Esophagus muscularis mucosa (tissue), 4 donors: ENCODE measurements at regions not wholly inside any gene's neighbourhood (a gene's known extent, or its start where the extent isn't known, plus 50 kb on each side); places are given as distances from the start of the nearest gene placed in this dataset.

ENCODE experiments used
- DNase-seq: peaks from one replicate; pipeline ENCODE4 v3.0.0-alpha.2; 2017; ENCODE audit errors: extremely low spot score
- H3K27ac ChIP-seq, 4 donors: fragments of 200-600 bp; sonication (generic); replicated peaks in 1 of 4; 1 replicate in 3 of 4; 2 replicates in 1 of 4; pipeline ENCODE4 v1.5.1; 2016 to 2019; ENCODE audit warnings: mild to moderate bottlenecking in 1 of 4
- H3K27me3 ChIP-seq, 4 donors: fragments of 200-600 bp; sonication (generic); one replicate each; pipeline versions ENCODE4 v1.5.1 to v1.6.0; 2016 to 2019
- H3K36me3 ChIP-seq, 4 donors: fragments of 200-600 bp; sonication (generic); one replicate each; pipeline ENCODE4 v1.5.1; 2016 to 2019
- H3K4me1 ChIP-seq, 4 donors: fragments of 200-600 bp; sonication (generic); one replicate each; pipeline ENCODE4 v1.5.1; 2016 to 2019
- H3K4me3 ChIP-seq, 4 donors: fragments of 200-600 bp; sonication (generic); 1 replicate in 2 of 4; 2 replicates in 2 of 4; pipeline ENCODE4 v1.5.1; 2016 to 2019; ENCODE audit warnings: mild to moderate bottlenecking in 4 of 4, moderate library complexity in 1 of 4
- H3K9me3 ChIP-seq, 4 donors: fragments of 200-600 bp; sonication (generic); 1 replicate in 3 of 4; 2 replicates in 1 of 4; pipeline ENCODE4 v1.5.1; 2016 to 2019
- CTCF ChIP-seq, 3 experiments: fragments of 200-600 bp in 2 of 3; fragments of 450-650 bp in 1 of 3; sonication (generic) in 2 of 3; IDR thresholded peaks; one replicate each; pipeline ENCODE4 v1.5.1; 2017 to 2019; ENCODE audit warnings: antibody characterized with exemption in 3 of 3, mild to moderate bottlenecking in 2 of 3, moderate library complexity in 1 of 3
- EP300 ChIP-seq: sonication (generic); formaldehyde crosslinking; IDR thresholded peaks from one replicate; pipeline ENCODE4 v1.6.1; 2017; ENCODE audit warnings: antibody characterized with exemption
- POLR2A ChIP-seq: fragments of 450-650 bp; IDR thresholded peaks from one replicate; pipeline ENCODE4 v1.6.1; 2017; ENCODE audit warnings: antibody characterized with exemption, moderate library complexity, mild to moderate bottlenecking, low read depth
- POLR2AphosphoS5 ChIP-seq, 2 donors: sonication (generic); formaldehyde crosslinking; IDR thresholded peaks; one replicate each; pipeline ENCODE4 v1.6.1; 2017; ENCODE audit warnings: antibody characterized with exemption in 2 of 2
- WGBS: methylation state at CpG from one replicate; pipeline ENCODE4 v1.1.5; 2018; 5-methylcytosine and 5-hydroxymethylcytosine counted together
- intact Hi-C: fragments of 100-400 bp; cut with DNase I; formaldehyde crosslinking; loops from one replicate; pipeline ENCODE4 v1.15.1; 2023

DNA sequence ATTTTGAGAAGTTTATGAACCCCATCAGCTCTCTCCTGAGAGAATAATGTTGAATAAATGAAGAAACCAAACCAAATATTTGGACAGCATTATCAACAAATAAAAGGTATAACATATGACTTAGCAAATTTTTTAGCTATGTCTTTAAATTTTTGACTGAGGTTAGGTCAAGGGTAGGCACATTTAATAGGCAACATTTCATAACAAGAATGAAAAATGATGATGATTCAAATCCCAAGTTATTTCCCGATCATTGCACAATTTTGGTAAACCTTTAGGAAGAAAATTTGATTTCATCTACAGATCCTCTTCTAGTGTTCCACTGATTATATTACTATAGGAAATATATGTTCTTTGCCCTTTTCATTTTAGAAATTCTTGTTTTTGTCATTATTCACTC is 123.7 kb upstream of the TLR3 start:
- no peak overlapping the region for H3K4me3 ChIP-seq
- TF ChIP-seq CTCF (IDR thresholded peaks at IDR 0.05) (no peak), POLR2AphosphoS5 (IDR thresholded peaks at IDR 0.05) (no peak), EP300 (no peak), POLR2A (no peak)
- no peaks in the 10 kb centered on the region for H3K4me1 ChIP-seq
- H3K27ac ChIP-seq, result no peak overlapping the region
- H3K36me3 ChIP-seq, result no peaks in the 10 kb centered on the region
- no peaks in the 10 kb centered on the region for H3K27me3 ChIP-seq
- no peaks in the 10 kb centered on the region for H3K9me3 ChIP-seq
- 55% methylated on average over 1 of the region's 1 CpG for WGBS
- intact Hi-C loops, result no loop called here
- no peak for DNase-seq

DNA sequence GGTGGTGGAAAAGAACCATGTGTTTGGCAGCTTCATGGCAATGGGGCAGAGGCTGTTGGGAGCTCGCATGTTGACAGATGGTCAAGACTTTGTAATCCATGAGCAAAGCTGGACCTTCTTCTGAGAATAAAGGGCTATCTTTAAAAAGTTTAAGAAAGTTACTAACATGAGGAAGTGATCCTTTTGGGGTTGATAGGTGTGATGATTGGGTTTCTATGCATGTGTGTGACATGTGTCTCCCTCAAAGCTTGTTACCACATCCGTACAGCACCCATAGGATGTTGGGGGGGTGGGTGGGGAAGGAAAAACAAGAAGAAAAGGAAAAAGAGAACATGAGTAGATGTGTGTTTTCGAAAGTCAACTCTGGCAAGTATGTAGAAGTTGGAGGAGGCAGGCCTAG is 123.0 kb upstream of the TLR3 start:
- no peaks in the 10 kb centered on the region for H3K9me3 ChIP-seq
- intact Hi-C loops, result no loop called here
- 77% methylated on average over 3 of the region's 3 CpGs for WGBS
- no peaks in the 10 kb centered on the region for H3K4me1 ChIP-seq
- H3K4me3 ChIP-seq, result no peak overlapping the region
- H3K27ac ChIP-seq, result no peak overlapping the region
- TF ChIP-seq CTCF (IDR thresholded peaks at IDR 0.05) (no peak), EP300 (no peak), POLR2AphosphoS5 (IDR thresholded peaks at IDR 0.05) (no peak), POLR2A (no peak)
- DNase-seq, result no peak
- no peaks in the 10 kb centered on the region for H3K27me3 ChIP-seq
- H3K36me3 ChIP-seq, result no peaks in the 10 kb centered on the region

DNA sequence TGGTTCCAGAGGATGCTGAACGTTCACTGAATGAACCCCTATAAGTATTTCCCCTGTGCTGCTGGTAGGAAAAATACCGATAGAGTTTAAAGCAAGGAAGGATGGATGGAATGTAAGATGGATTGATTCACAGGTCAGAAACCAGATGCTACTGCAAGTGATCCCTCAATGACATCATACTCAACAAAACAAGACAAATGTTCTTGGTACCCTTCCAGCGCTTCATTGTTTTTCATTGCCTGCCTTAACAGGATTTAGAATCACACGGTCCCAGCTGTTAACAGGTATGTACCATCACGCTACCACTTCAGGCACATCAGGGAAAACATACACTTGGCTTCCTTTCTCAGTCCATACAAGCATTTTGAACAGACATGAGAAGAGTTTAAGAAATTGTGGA is 118.1 kb upstream of the TLR3 start:
- no peaks in the 10 kb centered on the region for H3K4me1 ChIP-seq
- H3K4me3 ChIP-seq, result no peak overlapping the region
- no peak overlapping the region for H3K27ac ChIP-seq
- TF ChIP-seq POLR2AphosphoS5 (IDR thresholded peaks at IDR 0.05) (no peak), EP300 (no peak), CTCF (IDR thresholded peaks at IDR 0.05) (no peak), POLR2A (no peak)
- H3K27me3 ChIP-seq, result no peaks in the 10 kb centered on the region
- DNase-seq, result no peak
- H3K36me3 ChIP-seq, result no peaks in the 10 kb centered on the region
- H3K9me3 ChIP-seq, result no peaks in the 10 kb centered on the region
- 74% methylated on average over 5 of the region's 5 CpGs for WGBS
- intact Hi-C loops, result no loop called here

DNA sequence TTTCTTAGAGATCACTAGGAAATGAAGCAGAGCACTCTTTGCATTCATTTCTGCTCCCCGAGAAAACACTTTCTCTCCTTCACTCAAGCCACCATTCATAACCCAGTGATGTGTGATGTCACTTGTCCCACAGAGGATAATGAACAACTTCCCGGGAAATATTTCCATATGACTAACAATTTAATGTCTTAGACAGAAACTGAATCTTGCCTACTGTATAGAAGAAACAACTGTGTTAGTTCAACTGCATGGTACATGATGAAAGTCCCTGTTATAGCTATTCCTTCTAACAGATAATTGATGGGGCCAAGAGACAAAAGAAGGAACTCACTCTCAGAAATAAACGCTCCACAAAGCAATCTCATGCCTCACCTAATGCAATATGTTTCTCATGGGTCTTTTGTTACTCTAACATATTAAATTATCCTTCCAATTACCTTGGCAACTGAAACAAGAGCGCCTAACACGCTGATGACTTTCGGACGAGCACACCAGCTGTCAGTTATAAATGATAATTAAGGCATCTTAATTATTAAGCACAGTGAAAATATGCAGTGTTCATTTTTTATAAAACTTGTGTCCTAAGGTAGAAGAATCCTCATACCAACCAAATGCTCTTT is 113.7 kb upstream of the TLR3 start:
- H3K27ac ChIP-seq, result no peak overlapping the region
- H3K4me3 ChIP-seq, result no peak overlapping the region
- H3K36me3 ChIP-seq, result no peaks in the 10 kb centered on the region
- intact Hi-C loops, result no loop called here
- H3K9me3 ChIP-seq, result no peaks in the 10 kb centered on the region
- WGBS, result 80% methylated on average over 7 of the region's 7 CpGs
- no peaks in the 10 kb centered on the region for H3K4me1 ChIP-seq
- DNase-seq, result no peak
- TF ChIP-seq POLR2A, result no peak
- H3K27me3 ChIP-seq, result no peaks in the 10 kb centered on the region

- Histone ChIP-seq H3K36me3 (no peaks in the 10 kb centered on the region), H3K27ac (no peak overlapping the region), H3K4me3 (no peak overlapping the region), H3K4me1 (no peaks in the 10 kb centered on the region), H3K9me3 (no peaks in the 10 kb centered on the region), H3K27me3 (no peaks in the 10 kb centered on the region)
- no peak for TF ChIP-seq EP300
- no peak for TF ChIP-seq CTCF (IDR thresholded peaks at IDR 0.05)
- TF ChIP-seq POLR2A, result no peak
- TF ChIP-seq POLR2AphosphoS5 (IDR thresholded peaks at IDR 0.05), result no peak
- DNase-seq, result no peak
- 87% methylated on average over 15 of the region's 15 CpGs for WGBS
- intact Hi-C loops, result no loop called here
Observed at GRCh38 chr4:185955826-185956543, 113.0 kb upstream of the TLR3 start.
